ENCODE measurements at regions not wholly inside any gene's neighbourhood (a gene's known extent, or its start where the extent isn't known, plus 50 kb on each side); places are given as distances from the start of the nearest gene placed in this dataset.

DNA sequence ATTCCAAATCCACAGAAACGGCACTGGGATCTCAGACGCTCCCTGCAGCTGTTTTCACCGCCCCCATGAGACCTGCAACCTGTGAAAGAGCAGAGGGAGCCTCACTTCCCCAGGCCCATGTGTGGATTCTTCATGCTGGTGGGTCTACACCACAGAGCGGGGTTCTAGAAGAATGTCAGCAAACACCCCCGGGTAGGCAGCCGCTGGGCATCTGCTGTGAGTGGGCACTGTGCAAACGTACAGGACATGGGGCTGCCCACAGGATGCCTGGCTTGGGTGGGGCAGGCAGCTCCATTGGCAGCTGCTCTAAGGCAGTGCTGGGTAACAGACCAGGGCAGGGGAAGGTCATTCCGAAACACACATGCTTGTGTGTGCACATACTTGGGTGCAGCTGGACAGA, 174.9 kb downstream of the RBFOX3 start:
- DNase-seq (ENCODE audit: low read depth): no peak
- TF ChIP-seq, protein P1, sequence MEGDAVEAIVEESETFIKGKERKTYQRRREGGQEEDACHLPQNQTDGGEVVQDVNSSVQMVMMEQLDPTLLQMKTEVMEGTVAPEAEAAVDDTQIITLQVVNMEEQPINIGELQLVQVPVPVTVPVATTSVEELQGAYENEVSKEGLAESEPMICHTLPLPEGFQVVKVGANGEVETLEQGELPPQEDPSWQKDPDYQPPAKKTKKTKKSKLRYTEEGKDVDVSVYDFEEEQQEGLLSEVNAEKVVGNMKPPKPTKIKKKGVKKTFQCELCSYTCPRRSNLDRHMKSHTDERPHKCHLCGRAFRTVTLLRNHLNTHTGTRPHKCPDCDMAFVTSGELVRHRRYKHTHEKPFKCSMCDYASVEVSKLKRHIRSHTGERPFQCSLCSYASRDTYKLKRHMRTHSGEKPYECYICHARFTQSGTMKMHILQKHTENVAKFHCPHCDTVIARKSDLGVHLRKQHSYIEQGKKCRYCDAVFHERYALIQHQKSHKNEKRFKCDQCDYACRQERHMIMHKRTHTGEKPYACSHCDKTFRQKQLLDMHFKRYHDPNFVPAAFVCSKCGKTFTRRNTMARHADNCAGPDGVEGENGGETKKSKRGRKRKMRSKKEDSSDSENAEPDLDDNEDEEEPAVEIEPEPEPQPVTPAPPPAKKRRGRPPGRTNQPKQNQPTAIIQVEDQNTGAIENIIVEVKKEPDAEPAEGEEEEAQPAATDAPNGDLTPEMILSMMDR (IDR thresholded peaks at IDR 0.05; ENCODE audit: low read length, missing control alignments): no peak
- H3K4me3 ChIP-seq (replicated peaks; ENCODE audit: low read depth, low read length): no peak overlapping the region

DNA sequence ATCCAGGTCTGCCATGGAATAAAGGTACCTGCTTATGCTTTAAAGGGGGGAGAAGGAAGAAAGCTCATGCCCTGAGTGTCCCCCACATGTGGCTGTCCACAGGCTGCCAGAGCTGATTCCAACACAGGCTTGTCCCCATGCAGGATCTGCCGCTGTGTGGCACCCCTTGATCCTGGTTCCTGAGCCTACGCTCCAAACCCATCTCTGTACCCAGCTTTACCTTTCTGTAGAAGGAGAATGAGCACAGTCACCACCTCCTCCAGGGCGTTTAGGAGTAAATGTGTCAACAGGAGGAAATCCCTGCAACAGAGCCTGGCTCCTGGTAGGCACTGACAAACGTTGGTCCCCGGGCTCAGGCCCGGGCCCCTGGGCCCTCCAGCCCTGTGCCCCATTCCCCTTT, 175.6 kb downstream of the RBFOX3 start:
- no peak overlapping the region for H3K4me3 ChIP-seq (replicated peaks; ENCODE audit: low read depth, low read length)
- TF ChIP-seq, protein P1 (IDR thresholded peaks at IDR 0.05; ENCODE audit: low read length, missing control alignments): no peak

DNA sequence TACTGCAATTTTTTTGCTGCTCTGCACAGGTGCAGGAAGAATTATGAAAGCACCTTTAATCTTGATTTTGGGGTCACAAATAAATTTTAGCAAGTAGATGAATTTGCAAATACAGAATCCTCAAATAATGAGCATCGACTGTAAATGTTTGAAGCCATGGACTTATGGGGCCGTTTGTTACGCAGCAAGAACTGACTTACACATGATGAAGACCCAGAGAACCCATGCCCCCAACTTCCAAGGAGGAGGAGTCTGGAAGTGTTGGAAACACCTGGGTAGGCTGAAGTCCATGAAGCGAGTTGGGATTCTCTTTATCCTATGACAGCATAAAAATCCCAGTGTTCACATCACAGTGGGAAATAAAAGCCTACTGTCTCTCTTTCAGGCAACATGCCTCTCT, 176.6 kb downstream of the RBFOX3 start:
- DNase-seq (ENCODE audit: low read depth): no peak
- H3K4me3 ChIP-seq (replicated peaks; ENCODE audit: low read depth, low read length): no peak overlapping the region
- TF ChIP-seq, protein P1 (IDR thresholded peaks at IDR 0.05; ENCODE audit: low read length, missing control alignments): no peak

More for the DNA sequence above, 175.6 kb downstream of the RBFOX3 start:
- no peak for DNase-seq (ENCODE audit: low read depth)

DNA sequence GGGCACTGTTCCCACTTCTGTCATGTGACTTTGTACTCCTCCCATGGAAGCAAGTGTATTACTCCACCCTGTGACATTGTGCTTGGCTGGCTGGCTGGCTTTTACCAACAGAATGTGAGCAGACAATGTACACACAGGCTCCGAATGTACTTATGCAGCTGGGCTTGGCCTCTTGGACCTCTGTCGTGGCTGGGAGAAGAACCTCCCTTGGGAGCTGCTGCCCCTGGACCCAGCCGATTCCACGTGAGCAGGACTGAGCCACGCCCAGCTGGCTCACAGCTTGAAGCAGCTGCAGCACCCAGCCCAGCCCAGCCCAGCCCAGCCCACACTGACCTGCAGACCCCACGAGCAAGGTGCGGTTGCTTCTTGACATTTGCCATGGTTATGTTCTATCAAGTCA, 177.5 kb downstream of the RBFOX3 start:
- no peak for DNase-seq (ENCODE audit: low read depth)
- TF ChIP-seq, protein P1 (IDR thresholded peaks at IDR 0.05; ENCODE audit: low read length, missing control alignments): no peak
- no peak overlapping the region for H3K4me3 ChIP-seq (replicated peaks; ENCODE audit: low read depth, low read length)

DNA sequence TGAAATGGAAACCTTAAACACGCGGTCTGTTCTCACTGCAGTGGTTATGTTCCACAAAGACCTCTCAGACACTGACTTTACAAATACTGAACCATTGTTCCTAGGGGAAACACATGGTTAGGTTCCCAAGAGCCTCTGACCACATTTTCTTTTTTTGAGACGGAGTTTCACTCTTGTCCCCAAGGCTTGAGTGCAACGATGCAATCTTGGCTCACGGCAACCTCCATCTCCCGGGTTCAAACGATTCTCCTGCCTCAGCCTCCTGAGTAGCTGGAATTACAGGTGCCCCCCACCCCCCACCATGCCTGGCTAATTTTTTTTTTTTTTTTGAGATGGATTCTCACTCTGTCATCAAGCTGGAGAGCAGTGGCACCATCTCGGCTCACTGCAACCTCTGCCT, 179.7 kb downstream of the RBFOX3 start:
- no peak overlapping the region for H3K4me3 ChIP-seq (replicated peaks; ENCODE audit: low read depth, low read length)
- DNase-seq (ENCODE audit: low read depth): no peak
- TF ChIP-seq, protein P1 (IDR thresholded peaks at IDR 0.05; ENCODE audit: low read length, missing control alignments): no peak

DNA sequence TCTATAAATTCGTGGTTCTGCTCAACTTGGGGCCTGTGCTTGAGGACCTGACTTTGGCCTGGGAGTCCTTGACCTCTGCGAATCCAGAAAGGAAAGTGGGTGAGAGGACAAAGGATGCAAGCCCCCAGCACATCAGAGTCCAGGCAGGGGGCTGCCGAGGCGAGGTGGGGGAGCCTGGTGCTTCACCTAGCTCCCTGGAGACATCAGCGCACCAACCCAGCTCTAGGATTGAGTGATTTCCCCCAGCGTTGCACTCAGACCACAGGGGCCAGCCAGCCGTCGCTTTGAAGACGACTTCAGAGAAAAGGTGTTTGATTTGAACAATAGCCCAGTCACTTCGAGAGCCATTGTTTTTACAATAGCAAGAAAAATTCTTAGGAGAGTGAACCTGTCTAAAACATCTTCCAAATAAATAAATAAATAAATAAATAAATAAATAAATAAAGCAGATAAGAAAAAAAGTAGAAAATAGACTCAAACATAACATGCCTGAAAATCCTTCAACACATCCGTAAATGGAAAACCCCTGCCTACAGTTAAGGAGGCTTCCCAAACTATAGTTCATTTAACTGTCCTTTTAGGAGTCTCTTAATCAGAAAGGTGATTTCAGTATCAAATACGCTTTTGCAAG, 180.9 kb downstream of the RBFOX3 start:
- H3K4me3 ChIP-seq (replicated peaks; ENCODE audit: low read depth, low read length): no peak overlapping the region
- TF ChIP-seq, protein P1 (IDR thresholded peaks at IDR 0.05; ENCODE audit: low read length, missing control alignments): no peak
- no peak for DNase-seq (ENCODE audit: low read depth)

DNA sequence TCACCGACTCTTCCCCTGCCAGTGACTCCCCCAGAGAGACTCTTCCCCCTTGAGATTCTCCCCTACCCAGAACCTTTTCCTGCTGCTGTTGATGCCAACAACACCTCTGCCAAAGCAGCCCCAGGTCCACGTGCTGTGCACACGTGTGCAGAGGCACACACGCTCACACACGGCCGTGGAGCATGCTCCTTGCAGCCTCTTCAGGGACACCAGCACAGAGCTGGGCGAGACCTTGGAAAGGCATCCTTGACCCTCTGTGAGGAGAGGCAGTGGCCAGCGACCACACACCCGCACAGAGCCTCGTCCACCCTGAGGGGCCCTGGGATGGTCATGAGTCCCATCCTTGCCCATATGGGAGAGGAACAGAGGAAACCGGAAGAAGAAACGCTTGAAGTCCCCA, 181.9 kb downstream of the RBFOX3 start:
- TF ChIP-seq, protein P1 (IDR thresholded peaks at IDR 0.05; ENCODE audit: low read length, missing control alignments): no peak
- DNase-seq (ENCODE audit: low read depth): no peak
- H3K4me3 ChIP-seq (replicated peaks; ENCODE audit: low read depth, low read length): no peak overlapping the region

Measured in fibroblast of pulmonary artery (primary cell).